Ishikawa (cell line): ENCODE measurements at regions not wholly inside any gene's neighbourhood (a gene's known extent, or its start where the extent isn't known, plus 50 kb on each side); places are given as distances from the start of the nearest gene placed in this dataset.

Experiments used
- CREB1 ChIP-seq: IDR thresholded peaks from 2 replicates; pipeline ENCODE4 v1.6.1; 2012; ENCODE audit warnings: low read depth
- EP300 ChIP-seq: IDR thresholded peaks from 2 replicates; pipeline ENCODE4 v1.6.1; 2012; ENCODE audit warnings: borderline replicate concordance
- FOXM1 ChIP-seq: IDR thresholded peaks from 2 replicates; pipeline ENCODE4 v1.6.1; 2012; ENCODE audit warnings: low read depth, borderline replicate concordance
- TAF1 ChIP-seq: IDR thresholded peaks from 2 replicates; pipeline ENCODE4 v1.6.1; 2012; ENCODE audit warnings: low read depth, mild to moderate bottlenecking
- TEAD4 ChIP-seq: IDR thresholded peaks from 2 replicates; pipeline ENCODE4 v1.6.1; 2012
- YY1 ChIP-seq: IDR thresholded peaks from 2 replicates; pipeline ENCODE4 v1.6.1; 2012; ENCODE audit warnings: low read depth
- TF ChIP-seq, protein P1 (sequence below): IDR thresholded peaks from 2 replicates; pipeline ENCODE4 v1.6.1; 2012

DNA sequence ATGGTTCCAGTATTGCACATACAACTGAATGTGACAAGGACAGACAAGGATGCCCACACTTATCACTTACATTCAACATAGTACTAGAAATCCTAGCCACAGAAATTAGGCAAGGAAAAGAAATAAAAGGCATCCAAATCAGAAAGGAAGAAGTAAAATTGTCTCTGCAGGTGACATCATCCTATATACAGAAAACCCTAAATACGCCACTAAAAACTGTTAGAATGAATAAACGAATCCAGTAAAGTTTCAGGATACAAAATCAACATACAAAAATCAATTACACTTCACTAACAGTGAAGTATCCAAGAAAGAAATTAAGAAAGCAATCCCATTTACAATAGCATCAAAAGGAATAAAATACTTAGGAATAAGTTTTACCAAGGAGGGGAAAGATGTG, 66.1 kb downstream of the FAM217A start:
- TF ChIP-seq TEAD4: no peak
- no peak for TF ChIP-seq EP300
- no peak for TF ChIP-seq FOXM1
- no peak for TF ChIP-seq TAF1
- no peak for TF ChIP-seq YY1
- no peak for TF ChIP-seq CREB1
- TF ChIP-seq, protein P1, sequence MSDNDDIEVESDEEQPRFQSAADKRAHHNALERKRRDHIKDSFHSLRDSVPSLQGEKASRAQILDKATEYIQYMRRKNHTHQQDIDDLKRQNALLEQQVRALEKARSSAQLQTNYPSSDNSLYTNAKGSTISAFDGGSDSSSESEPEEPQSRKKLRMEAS: no peak
